Limb (tissue), 2 donors: ENCODE measurements at regions not wholly inside any gene's neighbourhood (a gene's known extent, or its start where the extent isn't known, plus 50 kb on each side); places are given as distances from the start of the nearest gene placed in this dataset.

Experiments
- DNase-seq, 2 donors: peaks; one replicate each; pipeline ENCODE4 v3.0.0-alpha.2; 2016; ENCODE audit errors: extremely low spot score in 2 of 2

DNA sequence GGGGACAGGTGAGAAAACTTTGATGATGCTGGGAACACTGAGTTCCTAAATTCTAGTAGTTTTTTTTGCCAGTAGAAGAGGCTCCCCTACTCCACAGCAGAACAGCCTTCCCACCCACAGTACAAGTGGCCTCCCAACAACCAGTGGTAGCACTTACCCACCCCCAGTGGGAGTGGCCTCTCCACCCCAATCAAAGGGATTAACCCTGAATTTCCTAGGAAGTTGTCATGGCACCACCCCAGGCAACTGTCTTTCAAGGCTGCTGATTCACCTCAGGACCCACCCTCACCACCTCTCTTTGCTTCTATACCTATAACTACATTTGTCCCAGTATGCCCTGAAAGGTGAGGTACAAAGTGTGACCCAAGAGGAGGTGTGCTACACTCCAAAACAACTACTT, 81.4 kb upstream of the PRDX6 start:
- no peak for DNase-seq

DNA sequence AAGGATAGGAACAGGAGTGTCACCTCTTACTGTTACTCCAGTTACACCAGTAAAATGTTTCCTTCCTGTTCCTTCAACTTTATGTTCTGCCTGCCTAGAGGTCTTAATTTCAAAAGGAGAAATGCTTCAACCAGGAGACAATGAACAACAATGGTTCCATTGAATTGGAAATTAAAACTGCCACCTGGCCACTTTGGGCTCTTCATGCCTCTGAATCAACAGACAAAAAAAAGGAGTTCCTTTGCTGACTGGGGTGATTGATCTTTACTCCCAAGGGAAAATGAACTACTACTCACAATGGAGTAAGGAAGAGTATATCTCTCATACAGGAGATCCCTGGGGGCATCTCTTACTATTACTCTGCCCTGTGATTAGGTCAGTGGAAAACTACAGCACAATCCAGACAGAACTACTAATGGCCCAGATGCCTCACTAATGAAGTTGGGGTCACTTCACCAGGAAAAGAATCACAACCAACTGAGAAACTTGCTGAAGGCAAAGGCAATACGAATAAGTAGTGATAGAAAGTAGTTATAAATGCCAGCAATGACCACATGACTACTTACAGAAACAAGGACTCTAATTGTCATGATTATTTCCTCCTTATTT, 76.6 kb upstream of the PRDX6 start:
- no peak for DNase-seq

DNA sequence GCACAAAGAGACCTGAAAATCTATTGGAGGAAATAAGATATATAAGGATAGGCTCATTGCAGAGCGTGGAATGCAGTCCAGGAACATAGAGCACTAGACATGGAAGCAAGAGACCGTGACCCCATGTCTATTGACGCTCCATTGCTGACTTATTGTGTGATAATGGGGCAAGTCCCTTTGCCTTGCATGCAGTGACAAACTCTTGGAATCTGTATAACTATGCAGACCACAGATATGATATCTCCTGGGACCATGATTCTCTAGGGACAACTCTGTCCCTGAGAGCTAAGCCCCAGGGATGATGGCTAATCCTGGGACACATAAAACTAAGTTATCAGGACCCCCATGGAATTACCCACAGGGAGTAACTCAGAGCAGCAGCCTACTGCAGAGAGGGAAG, 73.1 kb upstream of the PRDX6 start:
- no peak for DNase-seq

DNA sequence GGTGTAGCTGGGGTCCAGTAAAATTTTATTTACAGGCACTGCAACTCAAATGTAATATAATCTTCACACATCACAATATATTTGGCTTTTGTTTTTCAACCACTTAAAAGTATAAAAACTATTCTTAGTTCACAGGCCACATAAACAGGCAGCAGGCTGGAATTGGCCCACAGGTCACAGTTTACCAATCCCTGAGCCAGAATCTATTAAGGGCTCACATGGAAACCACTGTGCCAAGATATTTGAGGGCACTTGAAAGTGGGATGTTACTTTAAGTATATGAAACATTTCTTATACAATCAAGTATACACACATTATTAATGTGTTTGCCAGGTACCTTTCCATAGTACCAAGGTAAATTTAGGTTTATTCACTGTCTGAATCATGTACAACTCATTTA, 71.9 kb upstream of the PRDX6 start:
- no peak for DNase-seq

DNA sequence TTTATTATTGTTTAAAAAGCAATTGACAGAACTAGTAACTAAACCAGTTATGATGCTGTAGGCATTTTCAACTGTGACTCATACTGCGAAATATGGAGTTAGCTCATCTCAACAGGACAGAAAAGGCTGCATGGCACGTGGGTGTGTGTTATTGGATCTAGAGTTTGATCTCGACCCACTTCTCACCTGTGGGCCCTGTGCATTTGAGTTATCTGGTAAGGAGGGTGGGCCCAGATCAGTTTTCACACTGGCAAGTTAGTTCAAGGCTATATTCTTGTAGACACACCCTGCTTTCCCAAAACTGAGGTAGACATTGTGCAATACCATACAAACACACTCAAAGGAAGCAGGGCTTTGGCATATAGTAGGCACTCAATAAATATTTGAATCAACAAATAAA, 71.3 kb upstream of the PRDX6 start:
- DNase-seq = no peak

DNA sequence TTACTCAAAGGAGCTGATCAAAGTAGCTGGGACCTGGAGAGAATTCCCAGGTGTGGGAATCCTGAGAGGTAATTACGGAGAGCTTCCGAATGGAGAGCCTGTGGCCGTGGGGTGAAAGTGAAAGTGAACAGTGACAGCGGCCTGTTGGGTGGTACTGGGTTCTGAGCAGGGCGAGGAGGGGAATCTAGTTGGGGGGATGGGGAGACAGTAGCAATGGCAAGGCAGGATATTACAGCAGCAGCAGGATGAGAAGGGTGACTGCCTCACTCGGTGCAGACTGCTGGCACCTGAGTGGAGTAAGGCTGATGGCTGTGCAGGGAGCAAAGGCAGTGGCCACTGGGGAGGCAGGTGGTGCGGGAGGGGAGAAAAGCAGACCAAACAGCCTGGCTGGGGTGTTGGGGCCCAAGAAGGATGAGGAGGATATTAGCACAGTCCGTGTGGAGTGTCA, 70.3 kb upstream of the PRDX6 start:
- no peak for DNase-seq

DNA sequence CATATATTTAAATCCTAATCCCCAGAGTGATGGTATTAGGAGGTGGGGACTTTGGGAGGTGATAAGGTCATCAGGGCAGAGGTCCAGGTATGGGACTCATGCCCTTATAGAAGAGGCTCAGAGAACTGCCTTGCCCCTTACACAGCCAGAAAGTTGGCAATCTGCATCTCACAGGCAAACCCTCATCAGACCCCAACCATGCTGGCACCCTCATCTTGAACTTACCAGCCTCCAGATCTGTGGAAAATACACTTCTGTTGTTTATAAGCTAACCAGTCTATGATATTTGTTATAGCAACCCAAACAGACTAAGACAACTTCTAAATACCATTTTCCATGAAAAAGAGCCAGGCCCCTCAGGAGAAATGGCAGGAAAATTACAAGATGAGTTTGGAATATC, 69.3 kb upstream of the PRDX6 start:
- DNase-seq = no peak

DNA sequence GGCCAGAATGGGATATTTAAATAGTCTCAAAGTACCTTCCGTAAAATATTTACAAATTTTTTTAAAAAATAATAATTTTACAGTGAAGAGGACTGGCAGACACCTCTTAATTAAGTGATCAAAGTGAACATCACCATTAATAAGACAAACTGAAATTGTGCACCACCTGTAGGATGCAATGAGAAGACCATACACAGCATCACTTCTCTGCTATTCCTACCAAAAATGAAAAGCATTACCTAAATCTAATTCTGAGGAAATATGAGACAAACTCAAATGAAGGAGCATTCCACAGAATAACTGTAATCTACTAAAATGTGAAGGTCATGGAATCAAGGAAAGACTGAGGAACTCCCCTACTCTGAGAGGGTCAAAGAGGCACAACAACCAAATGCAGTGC, 68.2 kb upstream of the PRDX6 start:
- DNase-seq = no peak

DNA sequence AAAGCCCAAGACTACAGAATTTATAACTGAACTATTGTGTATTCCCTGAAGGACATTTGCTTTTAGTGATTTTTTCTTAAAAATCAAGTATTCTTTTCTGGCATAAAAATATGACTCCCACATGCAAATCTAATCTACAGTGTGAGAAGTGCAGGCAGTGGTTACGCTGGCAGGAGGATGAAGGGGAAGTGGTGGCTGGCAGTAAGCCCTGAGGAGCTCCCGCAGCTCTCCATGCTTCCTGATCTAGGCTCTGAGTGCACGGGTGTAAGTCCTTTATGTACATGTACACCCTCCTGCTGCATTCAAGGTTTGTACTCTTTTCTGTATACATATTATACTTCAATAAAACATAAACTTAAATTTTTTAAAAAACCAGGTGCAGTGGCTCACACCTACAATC, 67.5 kb upstream of the PRDX6 start:
- no peak for DNase-seq

DNA sequence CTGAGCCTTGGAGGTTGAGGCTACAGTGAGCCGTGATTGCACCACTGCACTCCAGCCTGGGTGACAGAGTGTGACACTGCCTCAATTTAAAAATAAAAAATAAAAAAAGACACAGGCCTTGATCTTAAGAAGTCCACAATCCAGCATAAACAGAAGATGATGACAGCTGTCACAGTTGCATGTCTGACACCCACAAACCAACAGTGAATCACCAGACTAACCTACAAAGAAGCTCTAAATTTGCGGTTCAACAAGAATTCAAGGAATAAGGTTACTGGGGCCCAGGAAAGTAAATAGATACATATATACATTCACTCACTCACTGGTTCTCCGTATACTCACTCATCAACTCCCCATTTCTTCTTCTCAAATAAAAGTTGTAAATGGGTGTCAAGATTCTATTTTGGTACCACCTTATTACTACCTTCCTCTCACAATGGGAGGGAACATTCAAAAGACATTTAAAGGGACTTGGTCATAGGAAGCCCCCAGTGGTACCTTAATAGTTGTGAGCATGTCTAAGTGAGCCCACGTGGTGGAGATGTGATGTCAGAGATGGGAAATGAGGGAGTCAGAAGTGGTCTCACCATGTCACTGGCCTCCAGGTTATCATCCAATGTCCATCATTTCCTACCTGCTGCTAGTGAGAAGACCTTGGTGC, 66.9 kb upstream of the PRDX6 start:
- DNase-seq = no peak

DNA sequence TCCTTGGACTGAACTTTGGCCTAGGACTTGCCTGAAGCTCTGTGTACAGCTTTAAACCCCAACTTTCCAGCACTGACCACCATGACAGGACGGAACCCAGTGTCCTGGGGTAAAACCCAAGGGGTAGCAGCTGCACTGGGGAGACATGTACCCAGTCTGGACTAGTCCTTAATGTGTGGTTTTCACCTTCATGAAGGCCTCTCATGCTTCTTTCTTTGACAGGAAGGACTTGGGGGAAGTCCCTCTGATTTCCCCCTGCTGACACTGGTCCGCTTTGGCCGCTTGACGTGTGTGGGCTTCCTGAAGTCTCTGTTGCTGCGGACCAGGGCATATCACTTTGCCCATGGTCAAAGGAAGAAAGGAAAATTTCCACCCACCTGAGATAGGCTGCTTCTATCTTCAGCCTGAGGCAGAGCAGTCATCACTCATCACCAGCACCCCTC, 66.3 kb upstream of the PRDX6 start:
- DNase-seq = no peak

DNA sequence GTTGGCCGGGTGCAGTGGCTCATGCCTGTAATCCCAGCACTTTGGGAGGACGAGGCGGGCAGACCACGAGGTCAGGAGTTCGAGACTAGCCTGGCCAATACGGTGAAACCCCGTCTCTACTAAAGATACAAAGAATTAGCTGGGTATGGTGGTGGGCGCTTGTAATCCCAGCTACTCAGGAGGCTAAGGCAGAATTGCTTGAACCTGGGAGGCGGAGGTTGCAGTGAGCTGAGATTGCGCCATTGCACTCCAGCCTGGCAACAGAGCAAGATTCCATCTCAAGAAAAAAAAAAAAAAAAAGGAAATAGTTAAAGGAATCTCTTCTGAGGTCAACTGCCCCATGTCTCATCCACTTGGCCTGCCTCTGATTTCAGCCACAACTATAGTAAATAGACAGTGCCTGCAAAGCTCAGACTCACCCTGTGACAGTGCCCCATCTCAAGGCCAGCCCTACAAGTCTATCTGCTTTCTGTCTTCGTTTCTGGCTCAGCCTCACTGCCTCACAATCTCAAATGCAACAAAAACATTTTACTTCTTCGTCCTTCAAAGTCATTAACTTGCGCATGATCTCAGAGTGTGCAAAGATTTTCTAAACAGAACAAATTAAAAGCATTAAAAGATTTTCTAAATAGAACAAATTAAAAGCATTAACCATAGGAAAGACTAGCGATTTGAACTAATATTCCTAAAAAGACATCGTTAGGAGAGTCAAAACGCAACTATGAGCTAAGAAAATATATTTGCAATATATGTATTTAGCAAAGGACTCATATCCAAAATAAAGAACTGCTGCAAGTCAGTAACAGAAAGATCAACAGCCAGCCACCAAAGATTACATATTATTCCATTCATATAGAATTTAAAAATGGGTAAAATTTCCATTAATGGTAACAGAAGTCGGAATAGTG, 65.0 kb upstream of the PRDX6 start:
- DNase-seq = no peak

DNA sequence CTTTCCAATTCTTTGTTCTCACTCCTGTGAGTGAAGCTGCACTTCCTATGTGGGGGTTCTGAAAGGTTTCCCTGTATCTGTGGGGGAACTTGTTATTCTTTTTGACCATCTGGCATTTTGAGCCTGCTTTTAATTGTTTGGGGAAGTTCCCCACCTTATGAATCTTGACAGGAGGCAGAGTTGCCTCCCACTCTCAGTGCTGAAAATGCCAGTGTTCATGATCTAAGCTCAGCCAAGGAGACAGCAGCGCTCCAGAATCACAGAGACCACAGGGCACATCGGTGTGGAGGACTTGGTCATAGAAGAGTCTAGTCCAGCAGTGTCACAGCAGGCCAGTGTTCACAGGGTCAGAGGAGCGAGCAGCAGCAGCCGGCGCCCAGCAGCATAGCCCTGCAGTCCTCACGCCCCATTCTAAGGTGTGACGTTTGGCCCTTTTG, 63.8 kb upstream of the PRDX6 start:
- no peak for DNase-seq

DNA sequence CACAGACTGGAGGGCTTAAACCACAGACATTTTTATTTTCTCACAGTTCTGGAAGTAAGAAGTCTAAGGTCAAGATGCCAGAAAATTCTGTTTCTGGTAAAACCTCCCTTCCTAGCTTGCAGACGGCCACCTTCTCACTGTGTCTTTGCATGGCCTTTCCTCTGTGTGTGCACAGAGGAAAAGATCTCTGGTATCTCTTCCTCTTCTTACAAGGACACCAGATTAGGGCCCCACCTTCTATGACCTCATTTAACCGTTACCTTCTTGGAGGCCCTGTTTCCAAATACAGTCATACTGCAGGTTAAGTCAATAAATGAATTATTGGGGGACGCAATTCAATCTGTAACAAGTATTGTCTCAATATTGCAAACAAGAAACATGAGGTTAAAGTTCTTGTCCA, 63.0 kb upstream of the PRDX6 start:
- no peak for DNase-seq

DNA sequence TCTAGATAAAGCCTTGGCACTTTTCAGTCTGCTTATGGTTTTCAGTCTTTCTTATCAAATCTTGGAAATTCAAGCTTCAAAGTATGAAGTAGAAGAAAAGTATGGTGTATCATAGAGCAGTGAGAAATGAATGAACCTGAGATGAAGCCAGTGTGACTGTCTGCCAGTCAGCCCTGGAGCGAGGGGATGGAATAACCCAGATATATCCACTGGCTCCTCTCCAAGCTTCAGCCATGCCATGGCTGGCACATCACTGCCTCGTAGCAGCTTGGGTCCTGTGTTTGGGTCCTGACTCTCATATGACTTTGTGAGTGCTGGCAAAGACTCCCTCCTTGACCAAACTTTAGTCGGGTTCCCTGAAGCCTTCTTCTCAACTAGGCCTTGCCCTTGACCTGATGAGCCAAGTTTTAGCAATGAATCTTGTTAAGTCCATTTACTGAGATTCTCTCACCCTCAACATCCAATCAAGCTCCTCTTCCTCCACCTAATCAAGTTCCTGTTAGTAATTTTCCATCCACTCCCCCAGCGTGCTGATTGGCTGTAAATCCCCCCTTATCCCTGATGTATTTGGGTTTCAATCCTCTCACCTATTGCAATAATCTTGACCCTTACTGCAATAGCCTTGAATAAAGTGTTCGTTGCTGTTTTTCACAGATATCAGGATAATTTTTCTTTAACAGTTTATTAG, 62.5 kb upstream of the PRDX6 start:
- DNase-seq = no peak

DNA sequence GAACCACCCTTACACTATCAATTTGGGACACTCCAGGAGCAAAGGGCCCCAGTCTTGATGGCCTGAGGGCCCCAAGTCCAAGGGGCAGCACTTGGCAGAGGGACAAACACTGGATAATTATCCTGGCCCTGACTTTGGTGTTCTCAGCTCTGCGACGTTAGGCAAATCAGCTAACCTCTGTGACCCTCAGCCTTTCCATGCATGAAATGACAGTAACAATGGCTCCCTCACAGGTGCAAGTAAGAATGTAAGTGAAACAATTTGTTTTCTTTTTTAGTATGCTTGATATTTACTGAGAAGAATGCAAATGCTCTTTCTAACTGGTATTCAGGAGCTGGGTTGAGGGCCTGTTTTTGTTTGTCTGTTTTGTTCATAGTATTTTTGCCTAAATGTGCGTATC, 61.6 kb upstream of the PRDX6 start:
- no peak for DNase-seq

DNA sequence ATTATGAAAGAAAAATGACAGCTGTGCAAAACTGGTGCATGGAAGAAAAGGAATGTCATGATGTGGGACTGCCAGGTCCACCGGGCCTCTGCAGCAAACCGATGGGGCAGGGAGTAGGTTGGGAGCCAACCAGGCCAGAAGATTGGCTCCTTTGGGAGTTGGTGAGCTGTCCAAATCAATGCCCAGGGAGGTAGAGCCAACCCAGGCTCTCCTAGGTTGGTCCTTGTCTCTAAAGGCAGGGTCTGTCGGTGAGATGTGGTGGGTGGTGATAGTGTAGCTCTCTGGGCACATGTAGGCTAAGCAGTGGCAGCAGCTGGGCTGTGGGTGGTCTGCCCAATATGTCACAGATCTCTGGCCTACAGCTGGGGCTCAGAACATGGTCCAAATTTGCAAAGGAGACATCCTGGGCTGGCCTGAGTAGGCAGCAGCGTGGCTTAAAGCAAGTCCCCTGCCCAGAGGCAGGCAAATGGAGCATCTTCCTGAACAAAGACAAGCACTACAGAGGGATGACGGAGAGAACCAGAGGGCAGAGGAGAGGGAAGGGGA, 61.2 kb upstream of the PRDX6 start:
- DNase-seq = no peak

DNA sequence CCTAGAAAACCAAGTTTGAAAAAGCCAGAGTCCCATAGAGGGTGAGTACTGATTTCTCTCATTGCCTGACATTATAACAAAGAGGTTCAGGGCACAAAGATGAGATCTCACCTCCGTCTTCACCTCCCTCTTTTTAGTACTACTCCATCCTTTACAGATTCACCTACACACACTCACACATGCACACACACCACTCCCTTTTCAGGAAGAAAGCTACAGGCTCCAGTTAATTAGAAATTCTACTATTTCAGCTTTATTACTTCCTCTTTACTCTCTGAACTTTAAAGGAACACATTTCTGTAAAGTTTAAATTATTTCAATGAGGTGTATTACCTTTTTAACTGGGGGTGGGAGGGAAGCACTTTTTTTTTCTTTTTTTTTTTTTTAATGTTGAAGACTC, 59.6 kb upstream of the PRDX6 start:
- no peak for DNase-seq

DNA sequence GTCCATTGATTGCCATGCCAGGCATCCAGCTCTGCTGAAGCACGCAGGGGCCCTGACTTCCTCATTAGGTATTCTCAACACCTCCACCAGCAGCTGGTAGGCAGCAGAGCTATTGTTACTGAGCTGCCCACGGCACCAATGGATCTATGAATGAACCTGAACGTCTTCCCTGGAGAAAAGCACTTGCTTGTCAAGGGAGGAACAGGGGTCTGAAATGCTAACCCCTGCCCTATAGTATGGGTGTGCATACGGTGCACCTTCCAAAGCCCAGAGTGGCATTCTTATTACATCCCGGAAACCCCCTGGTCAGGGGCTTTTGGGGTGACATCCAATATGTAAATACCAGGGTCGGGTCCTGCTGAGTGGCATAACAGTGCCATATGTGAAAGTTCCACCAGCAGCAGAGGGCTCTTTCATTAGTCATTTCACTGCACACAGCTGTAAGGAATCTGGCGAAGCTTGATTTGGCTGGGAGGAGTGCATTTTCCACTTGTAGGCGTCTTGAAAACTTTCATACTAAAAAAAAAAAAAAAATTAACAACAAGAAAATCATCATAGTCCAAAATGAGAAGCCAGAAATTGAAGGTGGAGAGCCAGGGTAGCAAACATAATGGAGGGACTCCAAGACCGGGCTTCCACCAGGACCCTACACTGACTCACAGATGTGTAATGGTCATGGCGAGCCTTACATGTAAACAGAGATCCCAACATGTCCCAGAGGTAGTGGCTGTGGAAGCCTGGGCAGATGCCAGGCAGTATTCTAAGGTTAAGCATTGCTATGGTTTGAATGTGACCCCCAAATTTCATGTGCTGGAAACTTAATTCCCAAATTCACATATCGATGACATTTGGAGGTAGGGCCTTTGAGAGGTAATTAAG, 58.8 kb upstream of the PRDX6 start:
- no peak for DNase-seq

DNA sequence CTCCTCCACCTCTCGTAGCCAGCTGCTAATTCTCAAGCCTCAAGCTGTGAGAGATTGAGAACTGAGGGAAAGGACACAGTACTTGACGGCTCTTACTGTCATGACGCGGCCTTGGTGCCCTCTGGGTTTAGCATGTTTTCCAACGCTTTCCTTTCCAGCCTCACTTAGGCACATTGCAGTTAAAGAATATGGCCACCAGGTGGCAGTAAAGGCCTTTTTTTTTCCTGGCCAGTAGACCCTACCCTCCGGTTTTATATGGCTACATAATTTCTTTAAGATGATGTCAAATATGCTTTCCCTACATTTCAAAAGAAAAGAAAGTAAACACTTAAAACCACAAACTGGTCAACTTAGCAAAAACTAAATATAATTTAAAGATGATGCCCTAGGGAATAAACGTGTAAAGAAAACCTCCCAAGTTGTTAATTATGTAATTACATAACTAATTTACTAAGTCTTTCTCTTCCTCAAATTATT, 56.8 kb upstream of the PRDX6 start:
- peak; percentile 67 to 75 for DNase-seq
